ENCODE measurements at regions not wholly inside any gene's neighbourhood (a gene's known extent, or its start where the extent isn't known, plus 50 kb on each side); places are given as distances from the start of the nearest gene placed in this dataset.

GRCh38 chr5:174520420-174521396 lies 203.7 kb upstream of the MSX2 start:
- Histone ChIP-seq H3K79me2 (ENCODE audit: insufficient read depth) (no peaks in the 10 kb centered on the region), H3F3A (ENCODE audit: insufficient read depth) (no peaks in the 10 kb centered on the region), H4K20me1 (ENCODE audit: insufficient read depth) (no peaks in the 10 kb centered on the region), H3K36me3 (ENCODE audit: low read depth) (no peaks in the 10 kb centered on the region), H3K4me2 (ENCODE audit: unreplicated experiment) (no peak overlapping the region), H3K9ac (no peak overlapping the region), H3K27me3 (replicated peaks; ENCODE audit: insufficient read depth) (peaks cover 20% of the 10 kb centered on the region), H2AFZ (no peak overlapping the region), H3K4me3 (no peak overlapping the region), H3K4me1 (ENCODE audit: insufficient read depth) (no peaks in the 10 kb centered on the region), H3K9me2 (ENCODE audit: insufficient read depth) (no peaks in the 10 kb centered on the region), H3K27ac (no peak overlapping the region), H3K9me3 (ENCODE audit: low read depth) (no peaks in the 10 kb centered on the region)
- no peak for DNase-seq
- WGBS, 2 experiments (ENCODE audit: low coverage in 1 of 2, low lambda C conversion rate in 2 of 2, missing lambda C conversion rate in 2 of 2): 41 to 45% methylated on average over 19 of the region's 19 CpGs
- no peak for TF ChIP-seq EZH2phosphoT487 (IDR thresholded peaks at IDR 0.05; ENCODE audit: insufficient read depth, low read depth)
- no peak for TF ChIP-seq EZH2 (IDR thresholded peaks at IDR 0.05; ENCODE audit: insufficient read depth, poor library complexity, severe bottlenecking)
- in situ Hi-C loops (cut with MboI): no loop called here

GRCh38 chr5:174521449-174521848 lies 202.9 kb upstream of the MSX2 start:
- TF ChIP-seq EZH2 (IDR thresholded peaks at IDR 0.05; ENCODE audit: insufficient read depth, poor library complexity, severe bottlenecking) (no peak), EZH2phosphoT487 (IDR thresholded peaks at IDR 0.05; ENCODE audit: insufficient read depth, low read depth) (no peak)
- no peak for DNase-seq
- H3K9me3 ChIP-seq (ENCODE audit: low read depth): no peaks in the 10 kb centered on the region
- H3K27ac ChIP-seq: no peak overlapping the region
- no peaks in the 10 kb centered on the region for H3F3A ChIP-seq (ENCODE audit: insufficient read depth)
- no peaks in the 10 kb centered on the region for H3K79me2 ChIP-seq (ENCODE audit: insufficient read depth)
- H3K9me2 ChIP-seq (ENCODE audit: insufficient read depth): no peaks in the 10 kb centered on the region
- peaks cover 20% of the 10 kb centered on the region for H3K27me3 ChIP-seq (replicated peaks; ENCODE audit: insufficient read depth)
- H3K4me2 ChIP-seq (ENCODE audit: unreplicated experiment): no peak overlapping the region
- H2AFZ ChIP-seq: no peak overlapping the region
- H3K9ac ChIP-seq: no peak overlapping the region
- H3K36me3 ChIP-seq (ENCODE audit: low read depth): no peaks in the 10 kb centered on the region
- no peak overlapping the region for H3K4me3 ChIP-seq
- no peaks in the 10 kb centered on the region for H4K20me1 ChIP-seq (ENCODE audit: insufficient read depth)
- 23 to 28% methylated on average over 1 of the region's 1 CpG for WGBS, 2 experiments (ENCODE audit: low coverage in 1 of 2, low lambda C conversion rate in 2 of 2, missing lambda C conversion rate in 2 of 2)
- no peaks in the 10 kb centered on the region for H3K4me1 ChIP-seq (ENCODE audit: insufficient read depth)
- in situ Hi-C loops (cut with MboI): no loop called here

- in situ Hi-C loops (cut with MboI): no loop called here
- Histone ChIP-seq H3K9me2 (ENCODE audit: insufficient read depth) (no peaks in the 10 kb centered on the region), H3K9me3 (ENCODE audit: low read depth) (no peaks in the 10 kb centered on the region), H3K79me2 (ENCODE audit: insufficient read depth) (no peaks in the 10 kb centered on the region), H3F3A (ENCODE audit: insufficient read depth) (no peaks in the 10 kb centered on the region), H3K4me1 (ENCODE audit: insufficient read depth) (no peaks in the 10 kb centered on the region), H3K4me3 (no peak overlapping the region), H3K27me3 (replicated peaks; ENCODE audit: insufficient read depth) (peaks cover 20% of the 10 kb centered on the region), H3K27ac (no peak overlapping the region), H4K20me1 (ENCODE audit: insufficient read depth) (no peaks in the 10 kb centered on the region), H3K36me3 (ENCODE audit: low read depth) (no peaks in the 10 kb centered on the region), H2AFZ (no peak overlapping the region), H3K4me2 (ENCODE audit: unreplicated experiment) (no peak overlapping the region), H3K9ac (no peak overlapping the region)
- TF ChIP-seq EZH2 (IDR thresholded peaks at IDR 0.05; ENCODE audit: insufficient read depth, poor library complexity, severe bottlenecking): no peak
- no peak for TF ChIP-seq EZH2phosphoT487 (IDR thresholded peaks at IDR 0.05; ENCODE audit: insufficient read depth, low read depth)
- WGBS, 2 experiments (ENCODE audit: low coverage in 1 of 2, low lambda C conversion rate in 2 of 2, missing lambda C conversion rate in 2 of 2): 14 to 17% methylated on average over 2 of the region's 2 CpGs
- DNase-seq: no peak
Measured at GRCh38 chr5:174522480-174523260, 201.7 kb upstream of the MSX2 start.

GRCh38 chr5:174523311-174524071 lies 200.9 kb upstream of the MSX2 start:
- H3K4me2 ChIP-seq (ENCODE audit: unreplicated experiment): no peak overlapping the region
- H3K27ac ChIP-seq: no peak overlapping the region
- H3K27me3 ChIP-seq (replicated peaks; ENCODE audit: insufficient read depth): peaks cover 17% of the 10 kb centered on the region; the same call in 1 of the 2 replicates
- no peak overlapping the region for H3K4me3 ChIP-seq
- H3K9ac ChIP-seq: no peak overlapping the region
- H3K9me2 ChIP-seq (ENCODE audit: insufficient read depth): no peaks in the 10 kb centered on the region
- no peak overlapping the region for H2AFZ ChIP-seq
- H3K4me1 ChIP-seq (ENCODE audit: insufficient read depth): no peaks in the 10 kb centered on the region
- H4K20me1 ChIP-seq (ENCODE audit: insufficient read depth): no peaks in the 10 kb centered on the region
- 42 to 44% methylated on average over 6 of the region's 6 CpGs for WGBS, 2 experiments (ENCODE audit: low coverage in 1 of 2, low lambda C conversion rate in 2 of 2, missing lambda C conversion rate in 2 of 2)
- no peak for DNase-seq
- no peaks in the 10 kb centered on the region for H3K9me3 ChIP-seq (ENCODE audit: low read depth)
- TF ChIP-seq EZH2 (IDR thresholded peaks at IDR 0.05; ENCODE audit: insufficient read depth, poor library complexity, severe bottlenecking) (no peak), EZH2phosphoT487 (IDR thresholded peaks at IDR 0.05; ENCODE audit: insufficient read depth, low read depth) (no peak)
- no peaks in the 10 kb centered on the region for H3K79me2 ChIP-seq (ENCODE audit: insufficient read depth)
- H3F3A ChIP-seq (ENCODE audit: insufficient read depth): no peaks in the 10 kb centered on the region
- H3K36me3 ChIP-seq (ENCODE audit: low read depth): no peaks in the 10 kb centered on the region
- in situ Hi-C loops (cut with MboI): no loop called here
